ENCODE measurements at regions not wholly inside any gene's neighbourhood (a gene's known extent, or its start where the extent isn't known, plus 50 kb on each side); places are given as distances from the start of the nearest gene placed in this dataset.

GRCh38 chr2:217529271-217529670 is 473.5 kb downstream of the TNS1 start:
- no peak for TF ChIP-seq POLR2A (IDR thresholded peaks at IDR 0.05; ENCODE audit: low read depth, low read length)
- no peak for TF ChIP-seq POLR2AphosphoS5 (IDR thresholded peaks at IDR 0.05; ENCODE audit: low read depth, low read length)
- no peak for TF ChIP-seq SPI1 (IDR thresholded peaks at IDR 0.05; ENCODE audit: low read depth, low read length)
- TF ChIP-seq TAF1 (IDR thresholded peaks at IDR 0.05; ENCODE audit: low read depth, low read length), result no peak
